ENCODE measurements at regions not wholly inside any gene's neighbourhood (a gene's known extent, or its start where the extent isn't known, plus 50 kb on each side); places are given as distances from the start of the nearest gene placed in this dataset.

- WGBS (ENCODE audit: insufficient coverage): 100% methylated on average over 1 of the region's 4 CpGs
- no peak for DNase-seq (ENCODE audit: low read depth in 4 of 6, low spot score in 6 of 6)
- H3K4me1 ChIP-seq (ENCODE audit: control insufficient read depth, insufficient read depth, low read length): no peaks in the 10 kb centered on the region
- no peaks in the 10 kb centered on the region for H3K9me3 ChIP-seq (ENCODE audit: control insufficient read depth, insufficient read depth, low read length)
- H3K4me3 ChIP-seq (ENCODE audit: low read depth, low read length): no peak overlapping the region
- H3K36me3 ChIP-seq (ENCODE audit: control insufficient read depth, insufficient read depth, low read length): no peaks in the 10 kb centered on the region
- no peak overlapping the region for H3K27ac ChIP-seq (ENCODE audit: low read depth, low read length)
- no peaks in the 10 kb centered on the region for H3K27me3 ChIP-seq (ENCODE audit: control insufficient read depth, insufficient read depth, low read length)
These were observed 201.0 kb downstream of the MBD2 start for GRCh38 chr18:54023471-54023870.

- no peak overlapping the region for H3K4me3 ChIP-seq (ENCODE audit: low read depth, low read length)
- no peaks in the 10 kb centered on the region for H3K36me3 ChIP-seq (ENCODE audit: control insufficient read depth, insufficient read depth, low read length)
- no peaks in the 10 kb centered on the region for H3K27me3 ChIP-seq (ENCODE audit: control insufficient read depth, insufficient read depth, low read length)
- H3K4me1 ChIP-seq (ENCODE audit: control insufficient read depth, insufficient read depth, low read length): no peaks in the 10 kb centered on the region
- no peaks in the 10 kb centered on the region for H3K9me3 ChIP-seq (ENCODE audit: control insufficient read depth, insufficient read depth, low read length)
- no peak for DNase-seq (ENCODE audit: low read depth in 4 of 6, low spot score in 6 of 6)
- no peak overlapping the region for H3K27ac ChIP-seq (ENCODE audit: low read depth, low read length)
These were observed 203.5 kb downstream of the MBD2 start for GRCh38 chr18:54020966-54021365.

DNA sequence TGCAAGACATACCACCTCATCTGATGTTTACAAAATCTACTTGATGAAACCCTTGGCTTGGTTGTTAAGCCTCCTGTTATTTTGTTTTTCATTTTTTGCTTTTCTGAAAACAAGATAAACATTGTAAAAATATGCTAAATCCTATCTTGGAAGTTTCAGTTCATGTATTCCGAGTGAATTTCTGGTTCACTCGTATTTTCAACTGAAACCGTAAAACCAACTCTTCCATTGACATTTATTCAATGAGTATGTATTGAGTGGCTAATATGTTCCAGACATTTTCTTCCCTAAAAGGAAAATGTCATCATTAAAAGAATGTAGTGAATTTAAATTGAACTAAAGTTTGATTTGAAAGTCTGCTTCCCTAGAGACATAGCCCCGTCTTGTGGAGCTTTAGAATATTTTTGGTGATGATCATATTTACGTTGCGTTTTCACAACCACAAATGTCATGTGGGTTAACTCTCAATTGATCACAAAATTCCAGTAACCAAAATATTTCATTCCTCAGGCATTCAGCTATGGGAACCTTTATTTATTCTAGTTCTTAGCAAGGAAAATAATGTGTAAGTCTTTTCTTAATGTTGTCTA lies 204.2 kb downstream of the MBD2 start:
- Histone ChIP-seq H3K36me3 (ENCODE audit: control insufficient read depth, insufficient read depth, low read length) (no peaks in the 10 kb centered on the region), H3K9me3 (ENCODE audit: control insufficient read depth, insufficient read depth, low read length) (no peaks in the 10 kb centered on the region), H3K4me1 (ENCODE audit: control insufficient read depth, insufficient read depth, low read length) (no peaks in the 10 kb centered on the region), H3K27ac (ENCODE audit: low read depth, low read length) (no peak overlapping the region), H3K4me3 (ENCODE audit: low read depth, low read length) (no peak overlapping the region), H3K27me3 (ENCODE audit: control insufficient read depth, insufficient read depth, low read length) (no peaks in the 10 kb centered on the region)
- WGBS (ENCODE audit: insufficient coverage): no CpG with 5 or more reads among the region's 6 CpGs
- DNase-seq (ENCODE audit: low read depth in 4 of 6, low spot score in 6 of 6): no peak

DNA sequence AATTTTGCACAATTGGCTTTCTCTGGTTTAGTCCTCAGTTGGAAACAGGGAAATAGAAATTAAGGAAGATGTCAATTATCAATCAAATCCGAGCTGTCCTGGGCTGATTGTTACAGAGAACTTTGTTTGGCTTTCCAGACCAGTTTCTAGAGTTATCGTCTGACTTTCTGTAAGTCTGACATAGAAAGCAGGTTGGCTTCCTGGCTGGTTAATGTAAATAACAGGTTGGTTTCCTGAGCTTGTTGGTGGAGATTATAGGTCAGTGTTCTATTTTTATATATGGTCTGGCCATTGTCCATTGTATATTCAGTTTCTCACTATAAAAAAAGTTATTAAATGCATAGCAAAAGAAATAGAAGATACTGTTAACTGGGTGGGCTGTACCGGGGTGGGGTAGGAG lies 204.8 kb downstream of the MBD2 start:
- no peak for DNase-seq (ENCODE audit: low read depth in 4 of 6, low spot score in 6 of 6)
- Histone ChIP-seq H3K36me3 (ENCODE audit: control insufficient read depth, insufficient read depth, low read length) (no peaks in the 10 kb centered on the region), H3K27ac (ENCODE audit: low read depth, low read length) (no peak overlapping the region), H3K4me1 (ENCODE audit: control insufficient read depth, insufficient read depth, low read length) (no peaks in the 10 kb centered on the region), H3K4me3 (ENCODE audit: low read depth, low read length) (no peak overlapping the region), H3K9me3 (ENCODE audit: control insufficient read depth, insufficient read depth, low read length) (no peaks in the 10 kb centered on the region), H3K27me3 (ENCODE audit: control insufficient read depth, insufficient read depth, low read length) (no peaks in the 10 kb centered on the region)
- 88% methylated on average over 1 of the region's 3 CpGs for WGBS (ENCODE audit: insufficient coverage)

- H3K4me1 ChIP-seq (ENCODE audit: control insufficient read depth, insufficient read depth, low read length): no peaks in the 10 kb centered on the region
- no peak overlapping the region for H3K4me3 ChIP-seq (ENCODE audit: low read depth, low read length)
- no peaks in the 10 kb centered on the region for H3K27me3 ChIP-seq (ENCODE audit: control insufficient read depth, insufficient read depth, low read length)
- DNase-seq (ENCODE audit: low read depth in 4 of 6, low spot score in 6 of 6): no peak
- 100% methylated on average over 3 of the region's 5 CpGs for WGBS (ENCODE audit: insufficient coverage)
- H3K36me3 ChIP-seq (ENCODE audit: control insufficient read depth, insufficient read depth, low read length): no peaks in the 10 kb centered on the region
- no peaks in the 10 kb centered on the region for H3K9me3 ChIP-seq (ENCODE audit: control insufficient read depth, insufficient read depth, low read length)
- no peak overlapping the region for H3K27ac ChIP-seq (ENCODE audit: low read depth, low read length)
These were observed 211.0 kb downstream of the MBD2 start for GRCh38 chr18:54013452-54013851.

DNA sequence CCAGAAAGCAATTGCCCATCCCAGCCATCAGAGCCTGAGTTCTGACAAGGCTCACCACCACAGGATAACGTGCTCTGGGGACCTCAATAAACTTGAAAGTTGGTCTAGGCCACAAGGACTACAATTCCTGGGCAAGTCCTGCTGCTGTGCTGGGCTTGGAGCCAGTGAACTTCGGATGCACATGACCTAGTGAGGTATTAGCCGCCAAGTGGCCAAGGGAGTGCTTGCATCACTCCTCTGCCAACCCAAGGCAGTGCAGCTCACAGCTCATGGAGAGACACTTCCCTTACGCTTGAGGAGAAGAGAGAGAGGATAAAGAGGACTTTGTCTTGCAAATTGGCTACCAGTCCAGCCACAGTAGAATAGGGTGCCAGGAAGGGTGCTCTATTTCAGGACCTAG lies 219.6 kb downstream of the MBD2 start:
- Histone ChIP-seq H3K27me3 (ENCODE audit: control insufficient read depth, insufficient read depth, low read length) (no peaks in the 10 kb centered on the region), H3K4me1 (ENCODE audit: control insufficient read depth, insufficient read depth, low read length) (no peaks in the 10 kb centered on the region), H3K36me3 (ENCODE audit: control insufficient read depth, insufficient read depth, low read length) (no peaks in the 10 kb centered on the region), H3K9me3 (ENCODE audit: control insufficient read depth, insufficient read depth, low read length) (peaks cover 1% of the 10 kb centered on the region), H3K27ac (ENCODE audit: low read depth, low read length) (no peak overlapping the region), H3K4me3 (ENCODE audit: low read depth, low read length) (no peak overlapping the region)
- DNase-seq (ENCODE audit: low read depth in 4 of 6, low spot score in 6 of 6): no peak
- WGBS (ENCODE audit: insufficient coverage): 69% methylated on average over 3 of the region's 4 CpGs

DNA sequence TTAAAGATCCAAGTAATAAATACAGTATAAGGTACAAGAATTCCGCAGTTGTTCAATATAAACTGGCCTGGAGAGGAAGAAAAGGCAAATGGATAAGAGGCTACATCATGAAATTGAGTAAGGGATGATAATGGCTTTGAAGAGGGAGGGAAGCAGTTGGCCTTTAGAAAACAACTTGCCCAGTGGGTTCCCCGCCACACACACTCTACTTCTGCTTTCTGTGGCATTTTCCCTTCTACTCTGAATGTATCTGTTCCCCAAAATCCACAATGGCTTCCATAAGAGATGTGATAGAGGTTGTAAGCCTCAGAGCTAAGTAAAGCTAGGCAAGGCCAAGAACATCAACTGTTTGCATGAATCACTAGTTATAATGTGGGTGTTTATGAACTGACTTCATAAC lies 221.3 kb downstream of the MBD2 start:
- no peaks in the 10 kb centered on the region for H3K4me1 ChIP-seq (ENCODE audit: control insufficient read depth, insufficient read depth, low read length)
- no peak for DNase-seq (ENCODE audit: low read depth in 4 of 6, low spot score in 6 of 6)
- H3K9me3 ChIP-seq (ENCODE audit: control insufficient read depth, insufficient read depth, low read length): peaks cover 1% of the 10 kb centered on the region
- no peaks in the 10 kb centered on the region for H3K27me3 ChIP-seq (ENCODE audit: control insufficient read depth, insufficient read depth, low read length)
- H3K27ac ChIP-seq (ENCODE audit: low read depth, low read length): no peak overlapping the region
- H3K4me3 ChIP-seq (ENCODE audit: low read depth, low read length): no peak overlapping the region
- no peaks in the 10 kb centered on the region for H3K36me3 ChIP-seq (ENCODE audit: control insufficient read depth, insufficient read depth, low read length)
- no CpG with 5 or more reads among the region's 2 CpGs for WGBS (ENCODE audit: insufficient coverage)

DNA sequence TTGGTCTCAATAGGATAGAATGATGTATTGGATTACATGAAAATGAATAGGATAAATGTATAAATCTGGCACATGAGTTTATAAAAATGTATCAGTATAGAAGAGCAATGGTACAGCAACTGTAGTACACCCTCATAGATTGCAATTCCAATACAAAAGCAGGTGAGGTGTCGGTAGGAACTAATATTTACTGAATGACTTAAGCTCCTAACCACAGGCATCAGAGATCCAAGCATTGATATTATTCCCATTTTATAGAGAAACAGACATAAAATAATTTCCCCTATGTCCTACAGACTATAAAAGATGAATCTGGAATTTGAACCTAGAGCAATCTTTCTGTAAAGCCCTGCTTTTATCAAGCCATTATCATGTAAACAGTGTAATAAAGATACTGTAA lies 227.4 kb downstream of the MBD2 start:
- no peak overlapping the region for H3K27ac ChIP-seq (ENCODE audit: low read depth, low read length)

DNA sequence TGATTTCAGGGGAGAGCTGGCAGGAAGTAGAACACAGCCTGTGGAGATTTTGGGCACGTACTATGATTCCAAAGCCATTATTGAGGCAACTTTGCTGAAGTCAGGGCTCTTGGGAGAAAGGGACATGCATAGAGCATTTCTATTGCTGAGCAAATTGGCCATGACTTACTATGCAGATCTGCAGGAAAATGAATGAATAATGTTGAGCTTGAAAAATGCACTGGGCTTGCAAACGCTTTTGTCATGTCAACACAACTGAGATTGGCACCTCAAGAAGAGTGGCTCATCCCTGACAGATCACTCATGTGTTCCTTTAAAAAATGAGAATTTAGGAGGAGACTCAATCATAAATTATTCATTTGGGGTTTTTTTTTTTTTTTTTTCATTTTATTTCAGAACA lies 230.5 kb downstream of the MBD2 start:
- peak in 1 of 6 donors; percentile 19 for DNase-seq (ENCODE audit: low read depth in 4 of 6, low spot score in 6 of 6)
- no peaks in the 10 kb centered on the region for H3K27me3 ChIP-seq (ENCODE audit: control insufficient read depth, insufficient read depth, low read length)
- H3K4me1 ChIP-seq (ENCODE audit: control insufficient read depth, insufficient read depth, low read length): no peaks in the 10 kb centered on the region
- no peaks in the 10 kb centered on the region for H3K36me3 ChIP-seq (ENCODE audit: control insufficient read depth, insufficient read depth, low read length)
- WGBS (ENCODE audit: insufficient coverage): 91% methylated on average over 1 of the region's 2 CpGs
- H3K9me3 ChIP-seq (ENCODE audit: control insufficient read depth, insufficient read depth, low read length): no peaks in the 10 kb centered on the region
- H3K27ac ChIP-seq (ENCODE audit: low read depth, low read length): no peak overlapping the region
- H3K4me3 ChIP-seq (ENCODE audit: low read depth, low read length): no peak overlapping the region

More for the DNA sequence above, 227.4 kb downstream of the MBD2 start:
- no peak for DNase-seq (ENCODE audit: low read depth in 4 of 6, low spot score in 6 of 6)
- Histone ChIP-seq H3K27me3 (ENCODE audit: control insufficient read depth, insufficient read depth, low read length) (no peaks in the 10 kb centered on the region), H3K9me3 (ENCODE audit: control insufficient read depth, insufficient read depth, low read length) (no peaks in the 10 kb centered on the region), H3K4me3 (ENCODE audit: low read depth, low read length) (no peak overlapping the region), H3K4me1 (ENCODE audit: control insufficient read depth, insufficient read depth, low read length) (no peaks in the 10 kb centered on the region), H3K36me3 (ENCODE audit: control insufficient read depth, insufficient read depth, low read length) (no peaks in the 10 kb centered on the region)
- WGBS (ENCODE audit: insufficient coverage): no CpG with 5 or more reads among the region's 1 CpG

GRCh38 chr18:53991805-53992204 lies 232.7 kb downstream of the MBD2 start:
- Histone ChIP-seq H3K9me3 (ENCODE audit: control insufficient read depth, insufficient read depth, low read length) (no peaks in the 10 kb centered on the region), H3K27ac (ENCODE audit: low read depth, low read length) (no peak overlapping the region), H3K27me3 (ENCODE audit: control insufficient read depth, insufficient read depth, low read length) (no peaks in the 10 kb centered on the region), H3K36me3 (ENCODE audit: control insufficient read depth, insufficient read depth, low read length) (no peaks in the 10 kb centered on the region), H3K4me3 (ENCODE audit: low read depth, low read length) (no peak overlapping the region), H3K4me1 (ENCODE audit: control insufficient read depth, insufficient read depth, low read length) (no peaks in the 10 kb centered on the region)
- 100% methylated on average over 1 of the region's 5 CpGs for WGBS (ENCODE audit: insufficient coverage)
- no peak for DNase-seq (ENCODE audit: low read depth in 4 of 6, low spot score in 6 of 6)

Data from spinal cord (tissue), 9 donors.